ENCODE measurements at regions not wholly inside any gene's neighbourhood (a gene's known extent, or its start where the extent isn't known, plus 50 kb on each side); places are given as distances from the start of the nearest gene placed in this dataset.

- Histone ChIP-seq H3K9me3 (no peaks in the 10 kb centered on the region), H3K4me3 (no peak overlapping the region), H3K36me3 (no peaks in the 10 kb centered on the region), H3K27ac (no peak overlapping the region), H3K27me3 (no peaks in the 10 kb centered on the region), H3K4me1 (peaks cover 8% of the 10 kb centered on the region)
- DNase-seq (ENCODE audit: low spot score in 2 of 2), result no peak
- no peak for TF ChIP-seq EP300 (IDR thresholded peaks at IDR 0.05)
- no peak for TF ChIP-seq POLR2AphosphoS5 (IDR thresholded peaks at IDR 0.05)
- TF ChIP-seq POLR2A (IDR thresholded peaks at IDR 0.05), result no peak
Observed at GRCh38 chr6:121657972-121658371, 222.5 kb downstream of the GJA1 start.

- Histone ChIP-seq H3K4me3 (no peak overlapping the region), H3K4me1 (no peaks in the 10 kb centered on the region), H3K9me3 (no peaks in the 10 kb centered on the region), H3K27me3 (no peaks in the 10 kb centered on the region), H3K27ac (no peak overlapping the region), H3K36me3 (no peaks in the 10 kb centered on the region)
- WGBS, result 72% methylated on average over 3 of the region's 3 CpGs
- no peak for DNase-seq (ENCODE audit: low spot score in 2 of 2)
- TF ChIP-seq POLR2AphosphoS5 (IDR thresholded peaks at IDR 0.05) (no peak), EP300 (IDR thresholded peaks at IDR 0.05) (no peak), POLR2A (IDR thresholded peaks at IDR 0.05) (no peak), CTCF (IDR thresholded peaks at IDR 0.05) (no peak)
Observed at GRCh38 chr6:121660277-121660676, 224.8 kb downstream of the GJA1 start.

- TF ChIP-seq CTCF (IDR thresholded peaks at IDR 0.05) (no peak), POLR2A (IDR thresholded peaks at IDR 0.05) (no peak)
- Histone ChIP-seq H3K36me3 (no peaks in the 10 kb centered on the region), H3K4me3 (no peak overlapping the region), H3K27ac (no peak overlapping the region), H3K27me3 (no peaks in the 10 kb centered on the region), H3K9me3 (no peaks in the 10 kb centered on the region), H3K4me1 (peaks cover 4% of the 10 kb centered on the region)
- no peak for DNase-seq (ENCODE audit: low spot score in 2 of 2)
Observed at GRCh38 chr6:121663292-121663810, 227.9 kb downstream of the GJA1 start.

- no peaks in the 10 kb centered on the region for H3K36me3 ChIP-seq
- WGBS, result 83% methylated on average over 1 of the region's 1 CpG
- no peak overlapping the region for H3K4me3 ChIP-seq
- no peaks in the 10 kb centered on the region for H3K27me3 ChIP-seq
- peaks cover 4% of the 10 kb centered on the region for H3K4me1 ChIP-seq
- TF ChIP-seq POLR2A (IDR thresholded peaks at IDR 0.05) (no peak), EP300 (IDR thresholded peaks at IDR 0.05) (no peak), CTCF (IDR thresholded peaks at IDR 0.05) (no peak), POLR2AphosphoS5 (IDR thresholded peaks at IDR 0.05) (no peak)
- H3K9me3 ChIP-seq, result no peaks in the 10 kb centered on the region
- DNase-seq (ENCODE audit: low spot score in 2 of 2), result no peak
- no peak overlapping the region for H3K27ac ChIP-seq
Observed at GRCh38 chr6:121664158-121664557, 228.7 kb downstream of the GJA1 start.

- Histone ChIP-seq H3K27ac (peak overlapping the region; percentile 24), H3K4me1 (peaks cover 4% of the 10 kb centered on the region), H3K4me3 (no peak overlapping the region), H3K27me3 (no peaks in the 10 kb centered on the region), H3K36me3 (no peaks in the 10 kb centered on the region), H3K9me3 (no peaks in the 10 kb centered on the region)
- 46% methylated on average over 4 of the region's 4 CpGs for WGBS
- DNase-seq (ENCODE audit: low spot score in 2 of 2), result no peak
- TF ChIP-seq POLR2A (IDR thresholded peaks at IDR 0.05) (no peak), POLR2AphosphoS5 (IDR thresholded peaks at IDR 0.05) (no peak), EP300 (IDR thresholded peaks at IDR 0.05) (no peak), CTCF (IDR thresholded peaks at IDR 0.05) (no peak)
Observed at GRCh38 chr6:121666814-121667213, 231.4 kb downstream of the GJA1 start.

GRCh38 chr6:121668259-121668658 is 232.8 kb downstream of the GJA1 start:
- no peaks in the 10 kb centered on the region for H3K27me3 ChIP-seq
- no peak overlapping the region for H3K27ac ChIP-seq
- WGBS, result 79% methylated on average over 3 of the region's 3 CpGs
- peaks cover 4% of the 10 kb centered on the region for H3K4me1 ChIP-seq
- no peaks in the 10 kb centered on the region for H3K9me3 ChIP-seq
- no peak for TF ChIP-seq EP300 (IDR thresholded peaks at IDR 0.05)
- TF ChIP-seq CTCF (IDR thresholded peaks at IDR 0.05), result no peak
- TF ChIP-seq POLR2AphosphoS5 (IDR thresholded peaks at IDR 0.05), result no peak
- no peak for TF ChIP-seq POLR2A (IDR thresholded peaks at IDR 0.05)
- no peak for DNase-seq (ENCODE audit: low spot score in 2 of 2)
- no peaks in the 10 kb centered on the region for H3K36me3 ChIP-seq
- H3K4me3 ChIP-seq, result no peak overlapping the region

Measured in suprapubic skin (tissue), 4 donors.